GM19099 (cell line): ENCODE measurements at regions not wholly inside any gene's neighbourhood (a gene's known extent, or its start where the extent isn't known, plus 50 kb on each side); places are given as distances from the start of the nearest gene placed in this dataset.

Experiments used
- POLR2A ChIP-seq: IDR thresholded peaks from 3 replicates; pipeline ENCODE4 v1.6.1; 2011; ENCODE audit warnings: low read depth; ENCODE audit not compliant: insufficient read length; ENCODE audit errors: extremely low read depth

DNA sequence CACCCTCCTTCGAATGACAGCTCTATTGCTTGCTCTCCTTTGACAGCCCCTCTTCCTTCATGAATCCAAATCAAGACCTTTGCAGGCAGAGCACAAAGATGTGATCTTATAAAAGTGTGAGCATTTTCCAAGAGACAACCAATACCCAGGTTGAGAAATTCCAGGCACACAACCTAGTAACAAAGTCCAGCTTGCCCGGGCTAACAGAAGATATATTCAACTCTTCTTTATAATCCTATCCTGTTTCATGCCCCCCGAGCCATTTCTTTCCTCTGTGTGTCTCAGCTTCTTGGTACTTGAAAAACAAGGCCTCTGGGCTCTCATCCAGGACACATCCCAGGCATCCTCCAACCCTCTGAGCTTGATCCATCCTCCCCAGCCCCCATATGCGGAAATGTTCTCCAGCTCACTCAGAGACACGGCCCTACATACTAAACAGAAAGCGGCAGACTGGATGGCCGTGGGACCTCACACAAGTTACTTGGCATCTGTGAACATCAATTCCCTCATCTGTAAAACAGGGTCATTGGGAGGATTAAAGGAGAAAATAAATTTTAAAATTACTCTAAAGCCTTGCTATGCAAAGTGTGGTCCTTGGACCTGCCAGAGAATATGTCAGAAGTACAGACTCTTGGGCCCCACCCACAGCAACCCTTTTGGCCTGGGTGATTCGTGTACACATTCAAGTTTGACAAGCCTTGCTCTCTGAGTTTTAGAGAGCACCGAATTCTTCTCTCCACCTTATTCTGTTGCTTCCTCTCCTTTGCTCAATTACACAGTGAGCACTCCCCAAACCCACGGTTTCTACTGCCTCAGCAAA is 627.0 kb downstream of the BCOR start:
- TF ChIP-seq POLR2A: no peak

DNA sequence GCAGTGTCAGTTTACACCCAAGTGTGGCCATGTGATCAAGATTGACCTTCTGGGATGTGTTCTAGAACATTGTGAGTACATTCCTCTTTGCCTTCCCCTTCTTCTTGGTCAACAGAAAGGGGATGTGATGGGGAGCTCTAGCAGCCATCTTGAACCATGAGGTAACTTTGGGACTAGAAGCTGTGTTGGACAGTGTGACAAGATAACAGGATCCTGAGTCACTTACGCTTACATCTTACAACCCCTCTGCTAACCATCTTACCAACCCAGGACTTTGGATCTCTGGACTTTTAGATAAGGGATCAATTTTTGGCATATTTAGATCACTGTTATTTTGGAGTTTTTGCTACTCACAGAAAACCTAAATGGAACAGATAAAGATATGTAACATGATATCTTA is 625.6 kb downstream of the BCOR start:
- no peak for TF ChIP-seq POLR2A

DNA sequence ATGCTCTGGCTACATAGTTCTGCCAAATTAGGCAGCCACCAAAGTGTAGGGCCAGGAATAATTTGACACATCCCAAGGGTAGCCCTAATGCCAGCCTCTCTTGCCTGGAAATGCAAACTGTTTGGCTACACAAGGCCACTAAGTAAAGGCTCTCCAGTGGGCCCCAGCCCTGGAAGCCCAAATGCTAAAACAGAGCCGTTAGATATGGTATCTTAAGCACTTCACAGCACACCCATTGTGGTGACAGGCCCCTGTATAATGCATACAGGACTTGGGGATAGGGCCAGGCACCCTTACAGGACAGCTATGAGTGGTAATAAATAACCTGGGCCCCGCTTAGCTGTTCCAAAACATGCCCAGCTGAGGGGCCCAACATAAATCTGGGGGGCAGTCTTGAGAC is 623.9 kb downstream of the BCOR start:
- no peak for TF ChIP-seq POLR2A

DNA sequence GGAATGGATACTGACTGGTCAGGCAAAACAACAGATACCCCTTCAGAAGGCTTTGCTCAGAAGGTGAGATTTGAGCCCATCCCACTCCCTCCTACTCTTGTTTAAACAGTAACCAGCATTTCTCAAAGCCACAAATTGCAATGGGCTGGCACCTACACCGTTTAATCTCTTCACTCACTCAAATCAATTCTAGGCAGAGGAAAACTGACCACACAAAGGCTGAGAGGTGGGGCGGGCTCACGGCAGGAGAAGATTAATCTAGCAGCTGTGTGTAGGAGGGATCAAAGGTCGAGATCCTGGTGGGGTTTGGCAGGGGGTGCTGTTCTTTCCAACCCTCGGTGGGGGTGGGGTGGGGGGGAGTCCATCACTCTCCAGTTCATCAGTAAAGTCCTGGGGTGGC is 622.4 kb downstream of the BCOR start:
- TF ChIP-seq POLR2A: no peak

DNA sequence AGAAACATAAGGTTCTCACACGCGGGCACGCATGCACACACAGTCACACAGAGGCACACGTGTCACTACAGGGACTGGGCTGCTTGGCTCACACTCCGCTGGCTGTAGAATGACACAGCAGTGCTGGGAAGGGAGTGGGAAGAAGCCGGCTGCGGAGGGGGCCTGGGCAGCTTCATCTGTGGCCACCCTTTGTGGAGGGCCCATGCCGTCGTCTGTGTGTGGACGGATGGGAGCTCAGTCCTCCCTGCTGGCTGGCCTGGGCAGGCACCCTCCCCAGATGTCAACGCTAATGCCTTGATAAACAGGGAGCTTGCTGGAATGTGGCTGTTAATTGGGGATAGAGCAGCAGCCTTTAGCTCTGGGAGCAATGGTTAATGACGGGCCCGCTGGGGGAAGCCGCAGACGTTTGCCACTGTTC is 621.1 kb downstream of the BCOR start:
- no peak for TF ChIP-seq POLR2A

DNA sequence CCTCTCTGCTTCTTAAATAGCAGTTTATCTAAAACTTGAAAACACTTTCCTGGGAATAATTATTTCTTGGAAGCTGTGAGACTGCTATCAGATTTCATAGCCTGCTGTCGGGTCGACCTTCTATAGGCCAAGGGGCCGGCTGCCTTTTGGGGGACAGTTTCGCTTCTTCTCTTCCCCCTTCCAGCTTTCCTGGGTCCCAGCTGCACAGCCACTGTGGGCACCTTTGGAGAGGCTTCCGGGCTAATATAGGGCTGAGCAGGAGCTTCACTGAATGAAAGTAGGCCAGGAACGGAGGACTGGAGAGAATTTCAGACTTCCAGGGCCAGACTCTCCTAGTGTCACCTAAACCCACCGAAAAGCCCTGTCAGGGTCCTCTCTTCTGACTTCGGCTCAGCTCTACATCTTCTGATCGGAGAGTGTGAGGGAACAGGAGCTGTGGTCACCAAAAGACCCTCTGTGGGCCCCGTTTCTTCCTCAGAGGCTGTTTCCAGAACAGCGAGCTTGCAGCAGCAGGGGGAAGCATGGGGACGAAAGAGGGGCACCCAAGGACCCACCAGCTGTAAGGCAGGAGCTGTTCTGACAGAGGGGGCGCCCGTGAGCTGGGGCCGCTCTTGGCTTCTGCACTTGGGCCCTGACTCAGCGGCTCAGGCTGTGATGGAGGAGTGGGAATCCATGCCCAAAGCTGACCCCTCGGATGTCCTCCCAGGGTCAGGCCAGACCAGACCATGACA is 620.6 kb downstream of the BCOR start:
- TF ChIP-seq POLR2A: no peak

DNA sequence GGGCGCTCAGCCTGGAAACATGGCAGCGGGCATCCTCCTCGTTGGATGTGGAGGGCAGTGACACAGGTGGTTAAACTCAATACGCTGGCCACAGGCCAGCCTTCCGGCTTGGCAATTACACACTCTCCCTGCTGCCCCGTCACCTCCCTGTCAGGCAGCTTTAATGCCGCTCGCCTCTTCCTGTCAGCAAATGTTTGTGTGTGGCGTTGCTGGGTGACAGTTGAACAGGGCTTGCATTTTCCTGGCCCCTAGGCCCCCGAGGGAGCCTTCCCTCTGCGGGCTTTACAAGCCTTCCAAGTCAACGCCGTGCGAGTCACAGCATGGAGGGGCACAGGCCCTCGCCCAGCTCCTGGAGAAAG is 620.0 kb downstream of the BCOR start:
- no peak for TF ChIP-seq POLR2A

DNA sequence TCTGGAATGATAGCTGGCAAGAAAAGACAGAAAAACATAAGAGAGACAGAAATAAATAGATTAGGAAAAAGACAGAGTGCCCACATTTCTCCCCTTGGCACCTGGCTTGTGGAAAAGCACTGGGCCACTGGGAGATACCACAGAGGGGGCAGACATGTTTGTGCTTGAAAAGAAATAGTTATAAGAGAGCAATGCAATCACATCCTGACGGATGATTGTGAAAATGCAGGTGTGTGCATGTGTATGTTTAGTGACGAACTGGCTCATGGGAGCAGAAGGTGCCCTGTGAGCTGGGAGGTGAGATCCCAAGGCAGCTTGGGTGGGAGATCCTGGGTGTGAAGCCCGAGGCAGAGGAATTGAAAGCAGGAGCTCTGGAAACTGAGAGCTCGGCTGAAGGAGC is 617.9 kb downstream of the BCOR start:
- no peak for TF ChIP-seq POLR2A

DNA sequence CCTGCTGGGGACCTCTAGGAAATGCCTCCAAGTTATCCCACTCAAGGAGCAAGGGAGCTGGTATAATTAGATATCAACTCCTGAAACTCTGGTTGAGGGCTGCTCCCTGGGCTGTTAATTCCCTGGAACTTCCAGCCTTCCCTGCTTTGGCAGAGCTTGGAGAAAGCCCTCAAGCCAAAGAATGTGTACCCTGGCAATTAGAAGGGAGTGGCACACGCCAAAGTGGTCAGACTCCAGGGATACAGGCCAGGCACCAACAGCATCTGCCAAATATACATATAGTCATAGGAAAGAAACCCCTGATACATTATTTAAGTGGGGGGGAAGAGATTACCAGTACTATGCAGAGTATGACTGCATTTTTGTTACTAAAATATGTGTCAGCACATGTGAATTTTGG is 616.8 kb downstream of the BCOR start:
- no peak for TF ChIP-seq POLR2A

DNA sequence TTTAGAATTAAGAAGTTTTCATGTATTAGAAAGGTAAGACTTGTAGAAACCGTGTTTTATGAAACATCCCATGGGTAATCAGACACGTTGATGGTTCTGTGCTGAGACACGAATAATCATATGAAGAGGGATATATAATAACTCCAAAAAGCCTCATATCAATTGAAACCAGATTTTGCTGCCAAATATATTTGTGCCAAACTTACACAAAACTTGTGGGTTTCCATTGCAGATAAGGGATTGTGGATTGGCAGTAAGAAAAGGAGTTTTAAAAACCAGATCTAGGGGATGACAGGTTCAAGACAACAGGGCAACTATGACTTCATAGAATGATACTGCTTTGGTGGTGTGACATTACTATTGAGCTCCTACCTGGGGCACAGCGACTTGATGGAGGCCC is 616.1 kb downstream of the BCOR start:
- TF ChIP-seq POLR2A: no peak

DNA sequence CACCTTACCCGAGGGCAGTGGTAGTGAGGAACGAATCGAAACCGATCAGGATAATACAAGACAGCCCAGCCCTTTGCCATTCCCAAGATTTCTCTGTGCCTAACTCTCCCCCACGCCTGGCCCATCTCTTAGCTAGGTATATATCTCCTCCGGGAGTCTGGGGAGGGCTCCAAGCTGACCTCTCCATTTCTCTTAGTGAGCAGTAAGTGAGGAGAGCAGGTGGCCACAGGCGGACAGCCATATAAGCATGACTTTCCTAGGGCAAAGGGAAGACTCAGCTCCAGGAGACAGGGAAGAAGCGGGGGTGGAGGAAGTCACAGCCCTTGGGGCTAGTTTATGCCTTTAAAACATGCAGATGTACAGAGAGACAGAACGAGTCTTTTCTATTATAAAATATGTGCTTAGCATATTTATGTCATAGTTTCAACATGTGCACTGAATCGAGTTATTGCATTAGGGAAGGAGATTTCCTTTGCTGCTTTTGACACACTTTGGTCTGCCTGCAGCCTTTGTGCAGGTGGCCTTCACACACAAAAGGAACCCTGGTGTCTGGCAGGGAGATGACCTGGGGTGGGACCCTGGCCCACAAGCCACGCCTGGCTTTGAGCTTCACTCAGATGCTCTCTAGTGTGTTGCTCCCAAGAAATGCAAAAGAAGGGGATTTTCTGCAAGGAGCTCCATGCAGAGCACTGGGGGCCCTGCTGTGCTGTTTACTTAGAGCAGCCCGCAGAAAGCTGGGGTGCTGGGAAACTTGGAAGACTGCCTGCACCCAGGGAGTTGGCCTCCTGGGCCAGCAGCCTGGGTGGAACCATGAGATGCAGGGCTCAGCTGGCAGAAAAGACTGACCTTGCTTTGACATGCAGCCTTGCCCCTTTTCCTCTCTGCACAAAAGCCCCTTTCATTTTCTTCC is 613.3 kb downstream of the BCOR start:
- no peak for TF ChIP-seq POLR2A

DNA sequence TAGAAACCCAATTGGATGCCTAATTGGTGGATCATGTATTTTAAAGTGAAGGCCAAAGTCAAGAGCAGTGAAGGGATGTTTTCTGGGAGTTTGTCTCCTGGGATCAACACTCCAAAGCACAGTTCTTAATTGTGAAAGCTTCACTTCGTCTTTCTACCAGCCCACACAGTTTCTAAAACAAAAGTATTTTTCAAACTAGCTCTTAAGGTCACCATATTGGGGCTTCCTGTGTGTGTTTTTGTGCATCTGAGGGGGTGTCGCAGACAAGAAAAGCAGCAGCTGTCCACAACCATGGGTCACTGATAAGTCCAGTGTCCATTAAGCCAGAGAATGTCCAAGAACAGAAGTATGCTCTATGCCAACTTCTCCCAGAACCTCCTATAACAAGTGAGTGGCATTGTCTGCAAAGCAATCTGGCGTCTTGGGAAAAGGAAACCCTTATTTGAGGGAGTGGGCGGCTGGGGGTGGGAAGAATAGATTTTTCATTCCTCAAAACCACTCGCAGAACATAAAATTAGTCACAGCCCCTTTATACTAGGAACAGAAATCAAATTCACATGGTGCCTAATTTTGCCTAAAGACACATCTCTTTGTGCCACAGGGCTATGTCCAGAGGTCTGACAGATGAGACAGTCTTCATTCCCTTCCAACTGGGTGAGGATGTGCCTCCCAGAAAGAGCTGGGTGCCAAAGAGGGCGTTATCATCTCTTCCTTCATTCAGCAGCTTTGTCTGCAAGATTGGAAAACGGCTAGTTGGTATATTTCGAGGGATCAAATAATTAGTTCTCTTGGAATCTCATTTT is 610.4 kb downstream of the BCOR start:
- no peak for TF ChIP-seq POLR2A

DNA sequence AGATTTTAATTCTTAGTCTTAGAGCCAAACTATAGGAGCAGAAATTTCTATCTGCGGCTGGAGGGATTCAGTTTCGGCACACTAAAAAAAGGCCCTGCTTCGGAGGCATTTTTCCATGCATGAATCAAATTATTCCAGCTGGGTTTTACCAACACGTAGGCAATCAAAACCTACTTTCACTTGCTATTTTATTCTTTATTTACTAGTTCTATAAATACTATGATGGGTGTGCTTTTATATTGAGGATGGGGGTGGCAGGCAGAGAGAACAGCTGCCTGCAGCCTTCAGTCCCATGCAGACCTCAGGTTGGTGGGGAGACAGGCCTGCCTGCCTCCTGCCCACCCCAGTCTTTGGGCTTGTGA is 609.8 kb downstream of the BCOR start:
- TF ChIP-seq POLR2A: no peak

DNA sequence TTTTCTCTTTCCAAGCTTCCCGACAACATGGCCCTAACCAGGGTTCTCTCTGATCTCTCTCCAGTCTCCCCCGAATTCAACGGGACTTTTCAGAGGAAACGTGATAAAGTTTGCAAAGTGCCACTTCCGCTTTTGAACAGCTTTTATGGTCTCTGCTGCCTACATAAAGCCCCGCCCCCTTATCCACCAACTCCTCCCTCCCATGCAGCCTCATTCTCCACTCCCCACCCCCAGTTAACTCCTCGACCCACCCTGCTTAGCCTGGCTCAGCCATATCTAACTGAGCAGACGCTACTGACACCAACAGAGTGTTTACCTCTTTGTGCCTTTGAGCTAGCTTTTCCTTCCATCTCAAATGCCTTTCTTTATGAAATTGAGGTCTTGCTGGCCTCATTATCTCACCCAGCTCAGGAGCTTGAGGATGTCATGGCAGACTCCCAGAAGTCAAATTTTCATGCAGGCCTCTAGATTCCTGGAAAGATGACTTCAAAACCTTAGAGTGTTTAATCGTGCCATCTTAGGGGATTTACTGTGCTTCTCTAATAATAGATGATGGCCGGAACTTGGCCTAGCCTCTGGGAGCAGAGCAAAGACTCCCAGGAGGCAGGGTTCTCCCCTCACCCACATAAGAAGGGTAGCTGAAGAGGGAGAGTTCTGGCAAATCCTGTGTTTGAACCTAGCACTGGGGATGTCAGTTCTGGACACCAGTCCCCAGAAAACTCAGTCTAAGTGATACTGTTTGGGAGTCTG is 606.0 kb downstream of the BCOR start:
- TF ChIP-seq POLR2A: no peak
